GM12878 (cell line): ENCODE measurements at regions not wholly inside any gene's neighbourhood (a gene's known extent, or its start where the extent isn't known, plus 50 kb on each side); places are given as distances from the start of the nearest gene placed in this dataset. TPM values are rescaled to one million over a fixed set of nuclear protein-coding genes. Genes with fewer than 3 reads are reported as not detected.

ENCODE experiments used
- BACH1 ChIP-seq: fragments of 450-650 bp; IDR thresholded peaks from 2 replicates; pipeline ENCODE4 v1.6.1; 2017; ENCODE audit warnings: mild to moderate bottlenecking, borderline replicate concordance
- EP300 ChIP-seq, 2 experiments: fragments of 150-350 bp in 1 of 2; IDR thresholded peaks; 2 replicates each; pipeline ENCODE4 v1.6.1; 2011 to 2012; ENCODE audit warnings: low read depth in 2 of 2, low read length in 2 of 2, borderline replicate concordance in 1 of 2, improper control_type of control experiment in 1 of 2, inconsistent platforms in 1 of 2; ENCODE audit not compliant: control insufficient read depth in 1 of 2
- KAT2A ChIP-seq: conservative IDR thresholded peaks from 2 replicates; pipeline ENCODE4 v1.6.1; 2011; ENCODE audit warnings: low read depth, low read length; ENCODE audit not compliant: control insufficient read depth
- LARP7 ChIP-seq: fragments of 450-650 bp; IDR thresholded peaks from 2 replicates; pipeline ENCODE4 v1.6.1; 2017; ENCODE audit warnings: mild to moderate bottlenecking
- SRF ChIP-seq, 2 experiments: IDR thresholded peaks; 2 replicates each; pipeline ENCODE4 v1.6.1; 2011; ENCODE audit warnings: low read depth in 2 of 2, low read length in 2 of 2, mild to moderate bottlenecking in 1 of 2, moderate library complexity in 1 of 2
- TARDBP ChIP-seq: IDR thresholded peaks from 2 replicates; pipeline ENCODE4 v1.6.1; 2016; ENCODE audit warnings: borderline replicate concordance
- TCF7 ChIP-seq: IDR thresholded peaks from 2 replicates; pipeline ENCODE4 v1.6.1; 2014; ENCODE audit warnings: antibody characterized with exemption, borderline replicate concordance
- small RNA-seq: library from RNA; depleted of rRNA; stranded (forward); fragments of <200 nt; gene quantifications from one replicate; pipeline ENCODE3, GENCODE V24; 2014

DNA sequence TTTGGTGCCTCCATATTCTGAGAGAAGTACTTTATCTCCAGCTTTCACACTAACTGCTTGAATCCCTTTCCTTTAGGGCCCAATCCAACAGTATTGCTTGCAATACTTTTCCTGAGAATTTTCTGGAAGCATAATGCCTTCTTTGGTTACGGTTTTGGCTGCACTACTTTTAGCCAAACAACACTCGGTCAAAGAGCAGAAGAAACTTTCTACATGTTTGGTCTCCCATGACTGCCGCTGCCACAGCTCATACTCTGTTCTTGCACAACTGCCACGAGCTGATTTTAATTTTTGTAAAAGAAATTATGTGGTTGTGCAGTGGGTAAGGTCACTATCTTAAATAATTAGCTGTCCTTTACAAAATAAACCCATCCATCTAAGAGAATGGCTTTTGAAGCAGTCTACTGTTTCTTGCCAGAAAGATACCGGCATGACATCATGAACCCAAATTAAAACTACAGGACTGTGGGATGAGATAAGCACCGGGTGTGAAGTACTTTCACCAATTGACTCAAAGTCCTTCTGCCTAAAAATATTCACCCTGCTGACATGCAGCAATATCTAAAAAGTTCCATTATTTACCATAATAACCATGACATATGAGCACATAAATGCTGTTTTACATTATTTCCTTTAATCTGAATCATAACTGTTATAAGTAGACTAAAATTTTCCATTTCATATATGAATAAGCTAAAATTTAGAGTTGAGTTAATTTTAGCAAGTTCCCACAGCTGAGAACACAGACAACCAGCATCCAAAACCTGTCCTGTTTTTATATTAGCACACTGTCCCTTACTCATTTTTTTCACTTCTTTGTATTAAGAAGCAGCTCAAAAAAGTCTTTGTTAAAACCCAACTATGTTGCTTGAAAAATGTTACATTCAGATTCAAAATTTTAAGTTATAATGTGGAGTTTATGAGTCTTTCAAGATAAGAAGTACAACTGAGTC, 1154.3 kb downstream of the EPHA3 start (continued):
- TF ChIP-seq BACH1 (no peak), EP300 (IDR thresholded peaks at IDR 0.05; ENCODE audit: borderline replicate concordance in 1 of 2, control insufficient read depth in 1 of 2, low read depth in 2 of 2, low read length in 2 of 2) (no peak), TCF7 (no peak), TARDBP (no peak), LARP7 (no peak), KAT2A (no peak), SRF (IDR thresholded peaks at IDR 0.05; ENCODE audit: low read depth in 2 of 2, low read length in 2 of 2) (no peak)

Small RNAs in the stretch of these regions (small RNA-seq; reads per million reads assigned to genes)
- not detected for gene HSPE1P19
- gene RF00012, result not detected
- not detected for gene RNU6-712P
